Stimulated activated CD4-positive, alpha-beta T cell treated with anti-CD3 and anti-CD28 coated beads, Interleukin-2, amount 100 ng/mL, for 24 hours (primary cell): ENCODE measurements at regions not wholly inside any gene's neighbourhood (a gene's known extent, or its start where the extent isn't known, plus 50 kb on each side); places are given as distances from the start of the nearest gene placed in this dataset.
"Not testable (repeated sequence)": the region's sequence is repeated elsewhere in the genome, so short reads cannot be mapped to it uniquely, and the experiment has no call there.

Experiments
- DNase-seq, 2 donors: peaks; one replicate each; pipeline ENCODE4 v3.0.0-alpha.2; 2020

GRCh38 chr5:58294598-58295305 is 165.1 kb downstream of the PLK2 start:
- DNase-seq: no peak

DNA sequence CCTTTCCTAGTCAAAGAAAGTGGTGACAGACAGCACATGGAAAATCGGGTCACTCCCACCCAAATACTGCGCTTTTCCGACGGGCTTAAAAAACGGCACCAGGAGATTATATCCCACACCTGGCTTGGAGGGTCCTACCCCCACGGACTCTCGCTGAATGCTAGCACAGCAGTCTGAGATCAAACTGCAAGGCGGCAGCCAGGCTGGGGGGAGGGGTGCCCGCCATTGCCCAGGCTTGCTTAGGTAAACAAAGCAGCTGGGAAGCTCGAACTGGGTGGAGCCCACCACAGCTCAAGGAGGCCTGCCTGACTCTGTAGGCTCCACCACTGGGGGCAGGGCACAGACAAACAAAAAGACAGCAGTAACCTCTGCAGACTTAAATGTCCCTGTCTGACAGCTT is 171.6 kb downstream of the PLK2 start:
- not testable (repeated sequence) for DNase-seq

DNA sequence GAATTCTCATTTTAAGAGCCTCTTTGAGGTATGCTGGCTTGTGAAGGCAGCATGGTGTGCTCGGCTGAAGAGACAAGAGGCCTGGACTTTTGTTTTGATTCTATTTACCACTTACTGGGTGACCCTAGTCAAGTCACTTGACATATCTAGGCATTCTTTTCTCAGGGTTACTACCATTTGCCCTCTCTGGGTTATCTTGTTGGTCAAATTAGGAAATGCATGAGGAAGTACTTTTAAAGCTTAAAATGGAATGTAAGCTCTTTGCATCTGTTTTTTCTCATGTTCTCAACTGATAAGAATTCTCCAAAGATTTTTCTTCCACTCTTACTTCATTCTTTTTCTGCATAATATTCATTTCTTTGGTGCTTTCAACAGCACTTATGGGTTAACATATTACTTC is 173.1 kb downstream of the PLK2 start:
- DNase-seq: no peak

GRCh38 chr5:58285900-58286299 is 174.0 kb downstream of the PLK2 start:
- DNase-seq: no peak

- no peak for DNase-seq
Observed at GRCh38 chr5:58284886-58285285, 175.0 kb downstream of the PLK2 start.

GRCh38 chr5:58281189-58281588 is 178.7 kb downstream of the PLK2 start:
- no peak for DNase-seq

- no peak for DNase-seq
Observed at GRCh38 chr5:58279259-58279658, 180.6 kb downstream of the PLK2 start.

DNA sequence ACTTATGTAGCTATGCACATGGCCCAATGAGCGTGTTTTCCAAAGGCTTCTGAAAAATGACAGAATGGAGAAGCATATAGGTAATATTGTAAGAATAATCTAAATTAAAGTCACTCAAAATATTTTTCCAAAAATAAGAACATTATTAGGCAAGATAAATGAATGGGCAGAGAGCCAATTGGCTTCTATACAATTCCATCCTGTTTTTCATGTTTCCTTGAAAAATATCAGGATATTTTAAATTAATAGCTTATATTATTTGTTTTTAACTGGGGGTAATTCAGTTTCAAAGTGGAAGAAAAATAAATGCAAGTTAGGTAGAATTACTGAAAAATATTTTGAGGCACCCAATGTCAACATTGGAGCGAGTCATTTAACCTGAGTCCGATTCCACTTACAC is 183.5 kb downstream of the PLK2 start:
- DNase-seq: no peak

DNA sequence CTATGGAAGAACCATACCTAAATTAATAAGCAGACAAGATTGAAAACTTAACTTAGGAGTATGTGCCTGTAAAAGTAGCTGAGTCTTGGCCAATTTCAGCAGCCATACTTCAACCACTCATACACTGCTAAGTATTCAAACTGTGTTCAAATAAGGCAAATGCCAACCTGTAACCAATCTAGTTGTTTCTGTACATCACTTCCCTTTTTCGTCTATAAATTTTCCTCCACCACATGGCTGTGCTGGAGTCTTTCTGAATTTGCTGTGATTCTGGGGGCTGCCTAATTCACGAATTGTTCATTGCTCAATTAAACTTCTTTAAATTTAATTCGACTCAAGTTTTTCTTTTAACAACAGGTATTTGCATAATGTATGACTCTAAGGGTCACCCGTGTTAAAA is 184.4 kb downstream of the PLK2 start:
- DNase-seq: no peak

DNA sequence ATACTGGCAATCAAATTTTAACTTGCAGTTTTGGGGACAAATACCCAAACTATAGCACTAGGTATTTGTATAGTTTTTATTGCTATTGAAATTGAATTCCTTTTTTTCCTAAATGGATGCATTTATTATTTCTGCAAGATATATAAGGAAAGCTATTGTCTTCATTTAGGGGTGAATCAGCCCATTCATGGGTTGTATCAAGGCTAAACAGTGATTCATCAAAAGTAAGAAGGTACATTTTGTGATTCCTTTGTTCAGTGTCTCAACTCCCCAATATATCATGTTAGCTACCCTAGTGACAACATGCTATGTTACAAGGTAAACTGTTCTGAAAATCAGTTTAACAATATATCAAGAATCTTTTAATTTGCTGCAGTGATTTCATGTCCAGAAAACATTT is 185.7 kb downstream of the PLK2 start:
- DNase-seq: no peak

DNA sequence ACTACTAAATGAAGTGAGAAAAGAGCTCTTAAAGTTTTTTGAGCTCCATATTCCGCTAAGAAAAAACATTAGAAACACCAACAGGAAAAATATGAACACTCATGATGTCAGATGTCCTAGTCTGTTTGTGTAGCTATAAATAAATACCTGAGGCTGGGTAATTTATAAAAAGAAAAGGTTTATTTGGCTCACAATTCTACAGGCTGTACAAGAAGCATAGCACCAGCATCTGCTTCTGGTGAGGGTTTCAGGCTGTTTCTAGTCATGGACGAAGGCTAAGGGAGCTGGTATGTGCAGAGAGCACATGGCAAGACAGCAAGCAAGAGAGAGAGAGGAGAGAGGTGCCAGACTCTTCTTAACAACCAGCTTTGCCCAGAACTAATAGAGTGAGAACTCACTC is 186.2 kb downstream of the PLK2 start:
- DNase-seq: no peak

- no peak for DNase-seq
Observed at GRCh38 chr5:58268268-58268667, 191.6 kb downstream of the PLK2 start.

DNA sequence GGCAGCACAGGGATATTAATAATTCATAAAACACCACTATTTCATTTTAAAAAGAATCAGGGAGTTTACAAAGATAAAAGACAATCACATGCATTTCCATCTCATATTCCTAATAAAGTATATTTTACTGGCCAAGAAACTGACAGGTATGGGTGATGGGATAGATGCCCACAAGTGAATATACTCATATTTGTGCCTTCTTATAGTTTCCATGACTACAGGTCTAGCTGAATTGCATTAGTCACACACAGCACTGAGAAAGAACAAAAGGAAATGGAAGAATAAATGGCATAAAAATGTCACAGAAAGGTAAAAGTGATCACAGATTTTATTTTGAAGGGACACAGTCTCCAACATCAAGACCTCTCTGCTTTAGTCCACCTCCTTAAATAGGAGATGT is 193.5 kb downstream of the PLK2 start:
- DNase-seq: no peak

GRCh38 chr5:58265246-58265930 is 194.5 kb downstream of the PLK2 start:
- no peak for DNase-seq

DNA sequence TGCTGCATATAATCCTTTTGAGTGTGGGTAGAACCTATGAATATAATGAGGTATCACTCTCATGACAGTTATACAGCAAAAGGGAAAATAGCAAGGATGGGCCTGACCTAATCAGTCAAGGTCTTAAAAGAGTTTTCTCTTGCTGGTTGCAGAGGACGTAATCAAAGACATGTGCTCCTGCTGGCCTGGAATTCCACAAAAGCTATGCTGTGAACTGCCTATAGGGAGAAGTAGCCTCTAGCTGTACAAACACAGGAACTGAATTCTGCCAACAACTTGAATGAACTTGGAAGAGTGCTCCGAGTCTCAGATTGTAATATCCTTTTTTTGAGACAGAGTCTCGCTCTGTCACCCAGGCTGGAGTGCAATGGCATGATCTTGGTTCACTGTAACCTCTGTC is 195.6 kb downstream of the PLK2 start:
- DNase-seq: no peak

DNA sequence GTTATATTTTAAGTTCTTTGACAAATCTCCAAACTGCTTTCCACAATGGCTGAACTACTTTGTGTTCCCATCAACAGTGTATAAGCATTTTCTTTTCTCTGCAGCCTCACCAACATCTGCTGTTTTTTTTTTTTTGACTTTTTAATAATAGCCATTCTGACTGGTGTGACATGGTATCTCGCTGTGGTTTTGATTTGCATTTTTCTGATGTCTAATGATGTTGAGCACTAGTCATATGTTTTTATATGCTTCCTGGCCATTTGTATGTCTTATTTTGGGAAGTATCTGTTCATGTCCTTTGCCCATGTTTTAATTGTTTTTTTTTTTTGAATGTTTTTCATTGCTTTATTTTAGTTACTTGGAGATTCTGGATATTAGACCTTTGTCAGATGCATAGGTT is 196.6 kb downstream of the PLK2 start:
- DNase-seq: no peak

- DNase-seq: no peak
Observed at GRCh38 chr5:58262226-58262625, 197.7 kb downstream of the PLK2 start.

DNA sequence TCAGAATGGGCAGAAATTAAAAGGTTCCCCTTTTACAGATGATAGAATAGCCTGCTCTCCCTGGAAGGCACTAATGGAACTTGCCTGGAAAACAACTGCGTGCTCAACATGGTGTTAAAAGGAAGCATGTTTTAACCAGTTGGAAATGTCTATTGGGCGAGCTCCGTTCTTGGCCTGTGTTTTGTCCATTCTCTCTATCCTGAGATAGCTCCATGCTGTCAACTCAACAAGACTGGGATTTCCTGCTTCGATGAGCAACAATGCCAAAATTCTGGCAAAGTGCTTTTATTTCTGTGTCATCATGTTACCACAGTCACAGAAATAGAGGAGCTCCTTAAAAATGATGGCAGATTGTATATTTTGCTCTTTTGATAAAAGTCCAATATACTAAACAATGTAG is 198.3 kb downstream of the PLK2 start:
- no peak for DNase-seq

DNA sequence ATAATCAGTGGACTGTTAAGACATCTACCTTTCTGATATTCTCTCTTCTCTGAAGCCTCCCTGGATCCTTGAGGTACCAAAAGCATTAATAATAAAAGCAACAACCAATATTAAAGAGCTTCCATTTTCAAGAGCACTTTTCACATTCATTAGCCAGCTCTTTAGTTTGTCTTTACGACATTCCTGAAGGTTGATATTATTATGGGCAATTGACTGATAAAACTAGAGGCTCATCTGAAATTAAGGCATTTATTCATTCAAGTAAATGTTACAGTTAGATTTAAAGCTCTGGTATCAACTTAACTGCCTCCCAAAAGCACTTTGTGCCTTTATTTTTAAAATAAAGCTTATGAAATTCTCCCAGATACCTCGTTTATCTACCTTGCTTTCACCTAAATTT is 199.6 kb downstream of the PLK2 start:
- DNase-seq: no peak

- no peak for DNase-seq
Observed at GRCh38 chr5:58259685-58260152, 200.2 kb downstream of the PLK2 start.

- no peak for DNase-seq
Observed at GRCh38 chr5:58258984-58259684, 200.8 kb downstream of the PLK2 start.

DNA sequence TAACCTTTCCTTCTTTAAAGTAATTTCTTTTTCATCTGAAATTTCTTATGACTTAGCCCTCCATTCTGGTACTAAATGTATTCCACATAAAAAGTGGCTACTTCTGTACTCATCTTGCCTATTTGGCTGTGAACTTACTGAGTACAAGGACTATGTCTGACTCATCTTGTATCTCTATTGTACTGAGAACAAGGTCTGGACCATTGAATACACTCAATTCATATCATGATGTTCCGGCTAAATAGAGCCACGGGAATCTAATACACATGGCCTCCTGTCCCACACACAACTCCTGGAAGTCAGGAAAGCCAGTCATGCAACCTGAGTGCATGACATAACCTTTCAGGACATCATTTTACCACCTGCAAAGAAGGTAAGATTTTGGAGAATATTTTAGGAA is 203.9 kb downstream of the PLK2 start:
- DNase-seq: no peak

DNA sequence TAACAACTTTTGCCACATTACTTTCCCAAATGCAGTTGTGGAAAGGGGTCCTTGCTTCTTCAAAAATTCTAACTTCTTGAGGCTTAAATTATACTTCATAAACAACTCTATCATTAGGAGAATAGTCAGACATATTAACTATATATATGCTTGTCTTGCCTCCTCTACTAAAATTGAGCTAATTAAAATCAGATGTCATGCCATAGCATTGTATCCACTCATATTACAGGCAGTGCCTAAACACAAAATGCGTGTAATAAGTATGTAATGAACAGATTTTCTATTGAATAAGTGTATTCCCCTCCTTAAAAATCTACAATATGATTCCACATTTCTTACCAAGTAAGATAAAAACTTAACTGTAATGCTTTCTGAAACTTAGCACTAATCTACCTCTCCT is 204.5 kb downstream of the PLK2 start:
- DNase-seq: no peak

DNA sequence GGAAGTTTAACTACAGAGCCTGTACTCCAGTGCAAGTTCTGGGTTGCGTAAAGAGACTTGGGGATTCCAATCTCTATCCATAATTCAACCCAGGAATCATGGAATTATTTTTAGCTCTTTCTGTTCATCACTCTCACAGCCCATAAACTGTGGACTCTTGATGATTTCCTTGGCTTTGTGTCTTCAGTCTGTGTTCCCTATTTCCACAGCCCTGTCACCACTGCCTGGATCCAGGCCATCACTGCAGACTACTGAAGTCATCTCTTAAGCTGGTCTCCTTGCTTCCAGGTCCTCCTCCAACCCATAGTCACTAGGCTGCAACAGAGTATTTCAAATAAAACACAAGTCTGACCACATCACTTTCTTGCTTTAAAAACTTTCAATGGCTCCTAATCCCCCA is 211.7 kb downstream of the PLK2 start:
- no peak for DNase-seq
